ENCODE measurements at regions not wholly inside any gene's neighbourhood (a gene's known extent, or its start where the extent isn't known, plus 50 kb on each side); places are given as distances from the start of the nearest gene placed in this dataset.

- no peak for TF ChIP-seq STAT1 (IDR thresholded peaks at IDR 0.05; ENCODE audit: unreplicated experiment)
- TF ChIP-seq ETS1 (IDR thresholded peaks at IDR 0.05) = no peak
Measured at GRCh38 chr13:90857921-90858320, 489.6 kb upstream of the MIR17HG start (continued).

DNA sequence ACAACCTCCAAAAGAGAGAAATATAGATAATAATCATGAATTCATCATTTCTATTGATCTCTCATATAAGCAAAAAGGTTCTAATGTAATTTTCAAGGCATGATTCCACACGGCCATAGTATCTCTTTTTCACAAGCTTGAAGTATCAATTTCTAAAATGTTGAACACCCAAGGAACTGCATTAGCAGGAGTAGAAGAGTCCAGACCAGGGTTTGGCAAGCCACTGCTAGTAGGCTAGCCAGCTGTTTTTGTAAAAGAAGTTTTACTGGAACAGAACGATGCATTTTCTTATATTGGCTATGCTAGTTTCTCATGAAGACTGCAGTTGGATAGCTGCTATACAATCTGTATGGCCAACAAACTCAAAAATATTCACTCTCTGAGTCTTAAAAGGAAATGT is 481.5 kb upstream of the MIR17HG start:
- H3K4me3 ChIP-seq = no peak overlapping the region
- Mint-ChIP-seq H3K27me3 (ENCODE audit: insufficient read depth, low read depth, poor library complexity) (peaks cover 2% of the 10 kb centered on the region), H3K27ac (no peak overlapping the region), H3K9me3 (no peaks in the 10 kb centered on the region), H3K36me3 (ENCODE audit: low read depth) (no peaks in the 10 kb centered on the region), H3K4me1 (peaks cover 4% of the 10 kb centered on the region), H3K4me3 (no peak overlapping the region)
- no peak overlapping the region for H3K4me2 ChIP-seq
- H2AFZ ChIP-seq = no peak overlapping the region
- H3K27me3 ChIP-seq (ENCODE audit: insufficient read depth) = no peaks in the 10 kb centered on the region
- H3K36me3 ChIP-seq (ENCODE audit: insufficient read depth) = no peaks in the 10 kb centered on the region
- no peak for ATAC-seq
- no peaks in the 10 kb centered on the region for H4K20me1 ChIP-seq (replicated peaks; ENCODE audit: insufficient read depth)
- DNase-seq (ENCODE audit: low spot score) = no peak
- no peak overlapping the region for H3K27ac ChIP-seq (ENCODE audit: low read depth)
- no peaks in the 10 kb centered on the region for H3K4me1 ChIP-seq (ENCODE audit: insufficient read depth)
- no peaks in the 10 kb centered on the region for H3F3A ChIP-seq (replicated peaks; ENCODE audit: low read depth)
- no peaks in the 10 kb centered on the region for H3K79me2 ChIP-seq (replicated peaks; ENCODE audit: insufficient read depth)
- H3K9me2 ChIP-seq (ENCODE audit: insufficient read depth) = no peaks in the 10 kb centered on the region
- TF ChIP-seq ZNF331 (CRISPR knock-in tag; IDR thresholded peaks at IDR 0.05; ENCODE audit: low read depth) (no peak), STAT1 (IDR thresholded peaks at IDR 0.05; ENCODE audit: unreplicated experiment) (no peak), CREB1 (CRISPR knock-in tag; IDR thresholded peaks at IDR 0.05; ENCODE audit: low read depth) (no peak), ETS1 (IDR thresholded peaks at IDR 0.05) (no peak), ZNF462 (CRISPR knock-in tag; IDR thresholded peaks at IDR 0.05) (no peak), POLR2AphosphoS5 (IDR thresholded peaks at IDR 0.05; ENCODE audit: low read depth) (no peak), EZH2 (IDR thresholded peaks at IDR 0.05; ENCODE audit: low read depth, unreplicated experiment) (no peak), ZNF114 (CRISPR knock-in tag; IDR thresholded peaks at IDR 0.05) (no peak), CTCF (conservative IDR thresholded peaks at IDR 0.05; ENCODE audit: low read depth in 2 of 2) (no peak), JUNB (IDR thresholded peaks at IDR 0.05; ENCODE audit: unreplicated experiment) (no peak), EZH2phosphoT487 (IDR thresholded peaks at IDR 0.05; ENCODE audit: unreplicated experiment) (no peak)
- TF ChIP-seq, protein P1, sequence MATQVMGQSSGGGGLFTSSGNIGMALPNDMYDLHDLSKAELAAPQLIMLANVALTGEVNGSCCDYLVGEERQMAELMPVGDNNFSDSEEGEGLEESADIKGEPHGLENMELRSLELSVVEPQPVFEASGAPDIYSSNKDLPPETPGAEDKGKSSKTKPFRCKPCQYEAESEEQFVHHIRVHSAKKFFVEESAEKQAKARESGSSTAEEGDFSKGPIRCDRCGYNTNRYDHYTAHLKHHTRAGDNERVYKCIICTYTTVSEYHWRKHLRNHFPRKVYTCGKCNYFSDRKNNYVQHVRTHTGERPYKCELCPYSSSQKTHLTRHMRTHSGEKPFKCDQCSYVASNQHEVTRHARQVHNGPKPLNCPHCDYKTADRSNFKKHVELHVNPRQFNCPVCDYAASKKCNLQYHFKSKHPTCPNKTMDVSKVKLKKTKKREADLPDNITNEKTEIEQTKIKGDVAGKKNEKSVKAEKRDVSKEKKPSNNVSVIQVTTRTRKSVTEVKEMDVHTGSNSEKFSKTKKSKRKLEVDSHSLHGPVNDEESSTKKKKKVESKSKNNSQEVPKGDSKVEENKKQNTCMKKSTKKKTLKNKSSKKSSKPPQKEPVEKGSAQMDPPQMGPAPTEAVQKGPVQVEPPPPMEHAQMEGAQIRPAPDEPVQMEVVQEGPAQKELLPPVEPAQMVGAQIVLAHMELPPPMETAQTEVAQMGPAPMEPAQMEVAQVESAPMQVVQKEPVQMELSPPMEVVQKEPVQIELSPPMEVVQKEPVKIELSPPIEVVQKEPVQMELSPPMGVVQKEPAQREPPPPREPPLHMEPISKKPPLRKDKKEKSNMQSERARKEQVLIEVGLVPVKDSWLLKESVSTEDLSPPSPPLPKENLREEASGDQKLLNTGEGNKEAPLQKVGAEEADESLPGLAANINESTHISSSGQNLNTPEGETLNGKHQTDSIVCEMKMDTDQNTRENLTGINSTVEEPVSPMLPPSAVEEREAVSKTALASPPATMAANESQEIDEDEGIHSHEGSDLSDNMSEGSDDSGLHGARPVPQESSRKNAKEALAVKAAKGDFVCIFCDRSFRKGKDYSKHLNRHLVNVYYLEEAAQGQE (IDR thresholded peaks at IDR 0.05; ENCODE audit: unreplicated experiment) = no peak

Data from GM23338 (cell line).